OCI-M1 (cell line): ENCODE measurements at regions not wholly inside any gene's neighbourhood (a gene's known extent, or its start where the extent isn't known, plus 50 kb on each side); places are given as distances from the start of the nearest gene placed in this dataset.
"Not testable (repeated sequence)": the region's sequence is repeated elsewhere in the genome, so short reads cannot be mapped to it uniquely, and the experiment has no call there.

ENCODE experiments used
- DNase-seq: peaks from one replicate; lab custom pipeline; 2025; lab: John Stamatoyannopoulos, UW

DNA sequence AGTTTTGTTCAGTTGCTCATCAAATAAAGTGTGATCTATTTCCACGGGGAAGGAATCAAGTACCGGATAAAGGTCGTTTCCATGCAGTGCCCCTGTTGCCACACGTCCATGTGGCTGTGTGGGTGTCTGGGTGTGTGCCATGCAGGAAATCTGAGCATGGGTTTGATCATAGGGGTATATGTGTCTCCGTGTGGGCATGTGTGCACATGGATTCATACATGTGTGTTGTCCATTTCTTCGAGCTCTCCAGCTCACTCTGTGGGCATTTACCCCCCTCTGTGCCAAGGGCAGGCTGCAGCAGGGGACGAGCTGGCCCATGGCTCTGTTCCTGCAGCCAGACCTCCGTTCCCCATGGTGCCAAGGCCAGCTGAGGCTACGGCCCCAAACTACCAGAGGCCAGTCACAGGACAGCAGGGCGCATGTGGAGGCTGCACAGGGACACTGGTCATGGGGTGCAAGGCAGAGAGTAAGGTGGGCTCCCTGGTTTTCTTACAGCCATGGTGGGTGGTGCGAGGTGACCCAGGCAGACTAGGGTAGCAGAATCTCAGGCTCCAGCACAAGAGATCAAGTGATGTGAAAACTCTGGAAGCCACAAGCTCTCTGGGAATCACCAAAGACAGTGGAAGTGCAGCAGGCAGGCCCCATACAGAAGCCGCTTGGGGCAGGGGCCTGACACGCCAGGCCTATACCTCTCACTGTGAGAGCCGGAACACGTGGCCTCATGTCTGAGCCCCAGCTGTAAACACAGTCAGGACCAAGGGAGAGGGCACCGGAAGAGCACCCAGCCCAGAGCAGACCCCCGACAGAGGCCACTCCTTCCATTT lies 66.4 kb upstream of the RAB6C start:
- DNase-seq = no peak

DNA sequence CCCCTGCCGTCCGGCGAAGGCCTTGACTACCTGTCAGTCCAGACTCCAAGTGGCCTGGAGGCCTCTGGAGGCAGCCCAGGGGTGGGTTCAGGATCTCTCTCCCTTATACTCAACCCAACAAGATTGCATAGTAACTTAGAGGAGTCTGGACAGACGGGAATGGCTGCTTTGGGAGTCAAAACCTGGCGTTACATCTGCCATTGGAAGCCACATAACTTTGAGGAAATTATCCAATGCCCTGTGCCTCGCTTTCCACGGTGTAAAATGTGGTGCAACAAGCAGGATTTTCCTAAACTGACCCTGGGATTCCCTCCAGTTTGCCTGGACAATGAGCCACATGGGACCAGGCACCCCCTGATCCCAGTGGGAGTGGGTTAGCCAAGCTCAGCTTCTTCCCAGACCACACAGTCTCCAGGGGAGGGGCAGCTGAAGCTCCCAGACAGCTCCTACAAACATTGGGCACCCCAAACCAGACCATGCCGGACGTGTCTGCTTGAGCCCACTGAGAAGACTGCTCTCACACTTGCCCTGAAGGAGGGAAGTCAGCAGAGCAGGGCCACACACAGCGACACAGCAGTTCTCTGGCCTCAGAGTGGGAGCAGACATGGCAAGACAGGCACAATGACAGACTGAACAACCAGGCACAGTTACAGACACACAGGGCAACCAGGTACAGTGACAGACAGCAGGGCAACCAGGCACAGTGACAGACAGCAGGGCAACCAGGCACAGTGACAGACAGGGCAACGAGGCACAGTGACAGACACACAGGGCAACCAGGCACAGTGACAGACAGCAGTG lies 65.6 kb upstream of the RAB6C start:
- no peak for DNase-seq

DNA sequence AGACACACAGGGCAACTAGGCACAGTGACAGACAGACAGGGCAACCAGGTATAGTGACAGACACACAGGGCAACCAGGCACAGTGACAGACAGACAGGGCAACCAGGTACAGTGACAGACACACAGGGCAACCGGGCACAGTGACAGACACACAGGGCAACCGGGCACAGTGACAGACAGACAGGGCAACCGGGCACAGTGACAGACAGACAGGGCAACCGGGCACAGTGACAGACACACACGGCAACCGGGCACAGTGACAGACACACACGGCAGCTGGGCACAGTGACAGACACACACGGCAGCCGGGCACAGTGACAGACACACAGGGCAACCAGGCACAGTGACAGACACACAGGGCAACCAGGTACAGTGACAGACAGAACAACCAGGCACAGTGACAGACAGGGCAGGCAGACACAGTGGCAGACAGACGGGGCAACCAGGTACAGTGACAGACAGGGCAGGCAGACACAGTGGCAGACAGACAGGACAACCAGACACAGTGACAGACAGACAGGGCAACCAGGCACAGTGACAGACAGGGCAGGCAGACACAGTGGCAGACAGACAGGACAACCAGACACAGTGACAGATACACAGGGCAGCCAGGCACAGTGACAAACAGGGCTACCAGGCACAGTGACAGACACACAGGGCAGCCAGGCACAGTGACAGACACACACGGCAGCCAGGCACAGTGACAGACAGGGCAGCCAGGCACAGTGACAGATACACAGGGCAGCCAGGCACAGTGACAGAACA lies 64.7 kb upstream of the RAB6C start:
- DNase-seq = no peak

DNA sequence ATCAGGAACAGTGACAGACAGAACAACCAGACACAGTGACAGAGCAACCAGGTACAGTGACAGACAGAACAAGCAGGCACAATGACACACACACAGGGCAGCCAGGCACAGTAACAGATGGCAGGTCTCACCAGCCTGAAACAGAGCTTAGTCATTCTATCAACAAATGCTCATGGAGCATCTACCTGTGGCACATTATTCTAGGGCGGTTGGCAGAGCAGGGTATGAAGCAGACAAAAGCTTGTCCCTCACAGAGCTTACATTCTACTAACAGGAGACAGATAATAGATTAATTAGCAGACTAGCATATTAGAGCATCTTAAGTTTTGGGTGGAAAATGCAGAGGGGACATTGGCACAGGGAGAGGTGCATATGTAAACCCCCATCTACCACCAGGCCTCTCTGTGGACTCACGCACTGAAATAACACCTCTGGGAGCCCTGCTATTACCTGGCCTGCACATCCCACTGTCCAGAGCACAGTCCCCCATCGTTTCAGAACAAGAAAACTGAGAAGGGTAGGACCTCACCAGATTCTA lies 64.1 kb upstream of the RAB6C start:
- DNase-seq = no peak

DNA sequence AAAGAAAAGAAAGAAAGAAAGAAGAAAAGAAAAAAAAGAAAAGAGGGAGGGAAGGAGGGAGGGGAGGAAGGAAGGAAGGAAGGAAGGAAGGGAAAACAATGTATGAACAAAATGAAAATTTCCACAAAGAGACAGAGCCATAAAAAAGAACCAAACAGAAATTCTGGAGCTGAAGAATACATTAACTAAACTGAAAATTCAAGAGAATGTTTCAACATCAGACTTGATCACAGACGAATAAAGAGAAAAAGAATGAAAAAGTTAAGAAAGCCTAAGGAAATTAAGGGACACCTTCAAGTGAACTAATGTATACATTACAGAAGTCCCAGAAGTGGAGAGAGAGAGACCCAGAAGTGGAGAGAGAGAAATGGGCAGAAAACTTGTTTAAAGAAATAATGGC lies 60.9 kb upstream of the RAB6C start:
- DNase-seq = no peak

DNA sequence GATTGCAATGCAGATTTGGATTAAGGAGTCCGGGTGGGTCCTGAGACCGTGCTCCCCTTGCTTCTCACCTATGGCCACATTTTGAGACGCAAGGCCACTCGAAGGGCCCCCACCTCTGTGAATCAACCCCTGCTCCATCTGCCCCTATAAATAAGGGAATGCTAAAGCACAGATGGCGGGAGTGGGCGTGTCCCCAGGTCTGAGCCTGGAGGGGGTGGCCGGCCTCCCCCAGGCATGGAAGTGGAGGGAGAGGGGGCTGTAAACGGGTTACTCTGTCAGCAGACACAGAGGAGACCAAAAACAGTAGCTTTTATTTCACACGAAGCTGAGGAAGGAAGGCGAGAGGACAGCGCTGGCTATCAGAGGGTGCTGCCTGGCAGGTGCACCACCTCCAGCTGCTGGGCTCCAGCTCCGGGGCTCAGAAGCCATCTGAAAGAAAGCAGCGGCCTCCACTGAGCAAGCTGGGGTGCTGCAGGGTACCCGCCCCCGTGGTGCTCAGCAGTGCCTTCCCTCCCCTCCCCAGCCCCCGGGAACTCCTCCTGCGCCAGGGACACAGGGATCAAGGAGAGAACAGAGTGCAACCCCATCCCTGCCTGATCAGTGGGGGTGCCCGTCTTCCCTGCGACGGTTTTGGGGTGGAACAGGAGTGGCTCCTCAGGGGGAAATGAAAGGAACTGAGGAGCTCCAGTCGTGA lies 56.7 kb upstream of the RAB6C start:
- no peak for DNase-seq

DNA sequence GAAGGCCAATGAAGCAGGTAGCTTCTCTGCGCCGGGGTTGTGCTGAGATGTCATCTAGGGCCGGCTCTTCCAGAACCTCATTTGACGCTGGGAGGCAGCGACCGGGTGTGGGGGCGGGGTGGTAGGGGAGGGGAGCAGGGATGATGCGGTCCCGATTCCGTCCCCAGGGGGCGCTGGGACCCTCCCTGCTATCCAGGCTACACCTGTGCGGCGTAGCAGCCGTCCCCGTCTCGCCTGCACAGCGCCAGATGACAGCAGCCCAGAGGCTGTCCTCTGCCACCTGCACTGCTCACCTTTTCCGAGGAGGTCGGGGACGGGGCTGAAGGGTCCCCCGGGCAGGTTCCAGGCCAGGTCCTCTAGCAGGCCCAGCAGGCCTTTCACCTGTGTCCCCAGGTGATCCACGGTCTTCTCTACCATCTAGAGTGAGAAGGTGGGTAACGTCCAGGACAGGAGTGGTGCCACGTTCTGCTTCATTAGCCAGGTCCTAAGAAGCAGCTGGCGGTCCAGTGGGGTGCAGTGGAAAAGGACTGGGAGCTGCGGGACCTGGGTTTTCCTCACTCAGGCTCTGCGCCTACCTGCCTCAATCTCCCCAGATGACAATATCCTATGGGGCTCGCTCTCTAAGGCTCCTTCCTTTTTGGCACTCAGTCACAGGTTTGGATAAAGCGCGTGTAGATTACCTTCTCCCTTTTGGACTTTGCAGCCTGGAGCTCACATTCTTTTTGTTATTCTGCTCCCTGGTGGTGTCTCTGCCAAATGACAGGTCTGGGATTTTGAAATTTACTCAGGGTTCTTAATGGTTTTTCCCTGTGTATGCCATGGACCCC lies 56.0 kb upstream of the RAB6C start:
- DNase-seq = peak; percentile 71

DNA sequence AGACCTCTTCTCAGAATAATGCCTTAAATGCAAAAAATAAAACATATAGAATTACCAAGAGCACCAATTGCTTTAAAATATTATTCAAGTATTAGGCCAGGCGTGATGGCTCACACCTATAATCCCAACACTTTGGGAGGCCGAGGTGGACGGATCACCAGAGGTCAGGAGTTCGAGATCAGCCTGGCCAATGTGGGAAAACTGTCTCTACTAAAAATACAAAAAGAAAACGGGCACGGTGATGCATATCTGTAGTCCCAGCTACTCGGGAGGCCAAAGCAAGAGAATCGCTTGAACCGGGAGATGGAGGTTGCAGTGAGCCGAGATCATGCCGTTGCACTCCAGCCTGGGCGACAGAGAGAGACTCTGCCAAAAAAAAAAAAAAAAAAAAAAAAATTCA lies 55.4 kb upstream of the RAB6C start:
- DNase-seq = not testable (repeated sequence)

DNA sequence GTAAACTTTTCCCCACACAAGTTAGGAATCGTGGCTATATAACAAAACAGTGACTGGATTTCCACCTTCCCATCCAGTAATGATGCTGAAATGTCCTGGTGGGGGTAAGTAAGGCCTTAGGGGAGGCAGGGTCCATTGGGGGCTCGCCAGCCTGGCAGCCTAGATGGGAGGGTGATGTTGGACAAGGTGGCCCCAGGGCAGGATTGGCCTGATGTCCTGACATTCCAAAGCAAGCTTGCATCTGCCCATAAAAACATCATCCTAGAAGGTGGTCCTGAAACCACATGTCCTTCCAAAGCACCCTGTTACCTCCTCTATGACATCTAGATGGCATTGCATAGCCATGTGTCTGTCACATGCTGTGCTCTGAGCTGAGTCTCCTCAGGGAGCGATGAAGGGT lies 54.1 kb upstream of the RAB6C start:
- DNase-seq = no peak

DNA sequence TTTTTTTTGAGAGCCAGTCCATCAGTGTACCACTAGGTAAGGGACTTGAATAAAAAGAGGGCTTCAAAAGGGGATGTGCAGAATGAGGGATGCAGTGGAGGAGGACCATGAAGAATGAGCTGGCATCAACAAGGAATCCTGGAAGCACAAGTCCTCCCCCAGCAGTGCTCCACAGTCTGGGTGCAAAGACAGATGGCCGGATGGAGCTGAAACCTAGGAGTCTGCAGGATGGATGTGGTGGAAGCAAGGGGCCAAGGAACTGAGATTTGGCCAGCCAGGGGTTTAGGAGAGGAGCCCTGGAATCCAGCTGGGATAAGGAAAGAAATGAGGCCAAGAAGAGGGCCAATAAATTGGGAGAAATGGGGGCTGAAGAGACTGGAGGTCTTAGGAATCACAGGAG lies 51.8 kb upstream of the RAB6C start:
- DNase-seq = no peak

DNA sequence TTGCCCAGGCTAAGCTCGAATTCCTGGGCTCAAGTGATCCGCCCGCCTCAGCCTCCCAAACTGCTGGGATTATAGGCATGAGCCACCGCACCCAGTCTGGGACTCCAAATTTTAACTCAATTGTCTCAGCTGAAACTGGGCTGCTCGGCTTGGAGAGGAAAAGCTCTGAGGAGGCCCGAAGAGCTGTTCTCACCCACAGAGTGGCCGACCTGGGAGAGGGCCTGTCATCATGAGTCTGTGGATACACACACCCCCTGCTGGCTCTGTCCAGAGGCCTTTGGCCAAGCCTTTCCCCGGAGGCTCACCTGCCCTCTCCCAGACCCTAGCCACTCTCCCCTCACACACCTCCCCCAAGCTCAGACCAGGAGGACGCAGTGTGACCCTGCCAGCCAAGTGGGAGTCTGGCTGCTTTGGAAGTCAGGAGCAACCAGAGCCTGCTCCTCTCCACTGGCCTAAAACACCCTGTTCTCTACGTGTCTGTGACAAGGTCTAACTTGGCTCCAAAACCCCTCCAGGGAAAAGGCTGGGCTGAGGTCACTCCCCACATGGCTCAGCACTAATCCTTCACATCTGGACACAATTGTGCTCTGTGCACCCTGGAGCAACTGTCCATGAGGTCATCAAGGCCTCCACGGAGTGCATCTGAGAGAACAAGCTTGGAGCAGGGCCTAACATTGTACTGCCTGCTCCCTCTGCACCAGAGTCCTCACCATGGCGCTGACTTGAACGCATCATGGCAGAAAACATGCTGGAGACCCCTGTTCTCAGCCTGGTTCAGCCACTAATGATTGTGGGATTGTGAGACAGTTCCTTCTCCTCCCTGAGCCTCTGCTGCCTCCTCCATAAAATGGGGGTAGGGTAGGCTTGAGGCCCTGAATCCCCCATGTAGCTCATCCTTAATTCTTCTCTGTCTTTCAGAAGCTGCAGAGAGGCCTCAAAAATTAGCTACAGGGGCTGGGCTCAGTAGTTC lies 49.9 kb upstream of the RAB6C start:
- DNase-seq = no peak
